ENCODE measurements at regions not wholly inside any gene's neighbourhood (a gene's known extent, or its start where the extent isn't known, plus 50 kb on each side); places are given as distances from the start of the nearest gene placed in this dataset.

GRCh38 chr13:100725472-100725871, 50.9 kb upstream of the TMTC4 start:
- H3K36me3 Mint-ChIP-seq: peaks cover 0 to 4% of the 10 kb centered on the region in 2 donors
- DNase-seq (ENCODE audit: low spot score in 2 of 2) (no peak), ATAC-seq (no peak)

GRCh38 chr13:100724568-100724967, 50.0 kb upstream of the TMTC4 start:
- Mint-ChIP-seq H3K27ac (no peak overlapping the region), H3K36me3 (peaks cover 0 to 4% of the 10 kb centered on the region in 2 donors), H3K9me3 (peaks cover 5 to 8% of the 10 kb centered on the region in 2 donors)
- DNase-seq (ENCODE audit: low spot score in 2 of 2) (no peak), ATAC-seq (no peak)

More at GRCh38 chr13:100725472-100725871, 50.9 kb upstream of the TMTC4 start:
- peaks cover 5 to 8% of the 10 kb centered on the region in 2 donors for H3K9me3 Mint-ChIP-seq
- no peak overlapping the region for H3K27ac Mint-ChIP-seq

Measured in activated naive CD4-positive, alpha-beta T cell treated with anti-CD3 and anti-CD28 coated beads, Interleukin-2, amount 50 U/mL, for 72 hours (primary cell).